ENCODE measurements at regions not wholly inside any gene's neighbourhood (a gene's known extent, or its start where the extent isn't known, plus 50 kb on each side); places are given as distances from the start of the nearest gene placed in this dataset.

GRCh38 chr1:208343226-208343625, 99.0 kb upstream of the PLXNA2 start:
- TF ChIP-seq, protein P1, sequence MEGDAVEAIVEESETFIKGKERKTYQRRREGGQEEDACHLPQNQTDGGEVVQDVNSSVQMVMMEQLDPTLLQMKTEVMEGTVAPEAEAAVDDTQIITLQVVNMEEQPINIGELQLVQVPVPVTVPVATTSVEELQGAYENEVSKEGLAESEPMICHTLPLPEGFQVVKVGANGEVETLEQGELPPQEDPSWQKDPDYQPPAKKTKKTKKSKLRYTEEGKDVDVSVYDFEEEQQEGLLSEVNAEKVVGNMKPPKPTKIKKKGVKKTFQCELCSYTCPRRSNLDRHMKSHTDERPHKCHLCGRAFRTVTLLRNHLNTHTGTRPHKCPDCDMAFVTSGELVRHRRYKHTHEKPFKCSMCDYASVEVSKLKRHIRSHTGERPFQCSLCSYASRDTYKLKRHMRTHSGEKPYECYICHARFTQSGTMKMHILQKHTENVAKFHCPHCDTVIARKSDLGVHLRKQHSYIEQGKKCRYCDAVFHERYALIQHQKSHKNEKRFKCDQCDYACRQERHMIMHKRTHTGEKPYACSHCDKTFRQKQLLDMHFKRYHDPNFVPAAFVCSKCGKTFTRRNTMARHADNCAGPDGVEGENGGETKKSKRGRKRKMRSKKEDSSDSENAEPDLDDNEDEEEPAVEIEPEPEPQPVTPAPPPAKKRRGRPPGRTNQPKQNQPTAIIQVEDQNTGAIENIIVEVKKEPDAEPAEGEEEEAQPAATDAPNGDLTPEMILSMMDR (IDR thresholded peaks at IDR 0.05) = no peak
- TF ChIP-seq POLR2A (IDR thresholded peaks at IDR 0.05; ENCODE audit: low read depth) = no peak
- TF ChIP-seq EP300 (IDR thresholded peaks at IDR 0.05) = no peak
- no peak for TF ChIP-seq POLR2AphosphoS5 (IDR thresholded peaks at IDR 0.05)
